ENCODE measurements at regions not wholly inside any gene's neighbourhood (a gene's known extent, or its start where the extent isn't known, plus 50 kb on each side); places are given as distances from the start of the nearest gene placed in this dataset.
A peak's percentile ranks its signal among the peaks of the same experiment; 100 is the strongest.

DNA sequence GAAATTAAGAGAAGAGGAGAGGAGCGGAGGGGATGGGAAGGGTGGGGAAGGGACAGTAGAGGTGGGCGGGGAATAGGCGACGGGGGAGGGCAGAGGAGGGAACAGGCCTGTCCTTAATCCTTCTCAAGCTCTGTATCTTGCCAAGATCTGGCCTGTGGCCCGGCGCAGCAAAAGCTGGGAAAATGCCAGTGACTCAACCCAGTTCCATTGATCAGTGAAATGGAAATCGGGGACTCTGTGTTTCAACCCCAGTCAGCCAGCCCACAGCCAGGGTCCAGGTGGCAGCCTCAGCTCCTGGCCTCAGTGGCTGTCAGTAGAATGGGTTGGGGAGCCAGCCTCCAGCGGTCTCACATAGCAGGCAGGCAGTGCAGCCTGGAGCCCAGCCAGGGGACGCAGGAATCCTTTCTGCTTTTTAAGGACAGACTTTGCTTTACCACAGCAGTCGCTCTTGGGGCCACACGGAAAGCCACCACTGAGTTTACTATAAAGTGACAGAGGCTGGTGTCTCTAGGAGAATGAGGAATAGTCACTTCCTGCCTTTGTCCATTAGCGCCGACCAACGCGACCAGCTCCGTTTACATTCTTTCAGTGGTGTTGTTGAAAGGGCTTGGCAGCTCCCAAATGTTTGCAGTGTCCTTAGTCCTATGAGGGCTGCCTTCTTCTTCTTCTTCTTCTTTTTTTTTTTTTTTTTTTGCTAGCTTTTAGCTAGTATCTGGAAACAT lies 128.0 kb downstream of the RIN2 start:
- ChIA-PET CTCF (interaction anchor here (0.7 to 2.2 kb wide), 7 partner anchors 10 to 198 kb away, joined by 3 to 9 read pairs (median 3); no protein-coding TSS in a partner anchor), POLR2A (no interaction called here)
- TF ChIP-seq, protein P1, sequence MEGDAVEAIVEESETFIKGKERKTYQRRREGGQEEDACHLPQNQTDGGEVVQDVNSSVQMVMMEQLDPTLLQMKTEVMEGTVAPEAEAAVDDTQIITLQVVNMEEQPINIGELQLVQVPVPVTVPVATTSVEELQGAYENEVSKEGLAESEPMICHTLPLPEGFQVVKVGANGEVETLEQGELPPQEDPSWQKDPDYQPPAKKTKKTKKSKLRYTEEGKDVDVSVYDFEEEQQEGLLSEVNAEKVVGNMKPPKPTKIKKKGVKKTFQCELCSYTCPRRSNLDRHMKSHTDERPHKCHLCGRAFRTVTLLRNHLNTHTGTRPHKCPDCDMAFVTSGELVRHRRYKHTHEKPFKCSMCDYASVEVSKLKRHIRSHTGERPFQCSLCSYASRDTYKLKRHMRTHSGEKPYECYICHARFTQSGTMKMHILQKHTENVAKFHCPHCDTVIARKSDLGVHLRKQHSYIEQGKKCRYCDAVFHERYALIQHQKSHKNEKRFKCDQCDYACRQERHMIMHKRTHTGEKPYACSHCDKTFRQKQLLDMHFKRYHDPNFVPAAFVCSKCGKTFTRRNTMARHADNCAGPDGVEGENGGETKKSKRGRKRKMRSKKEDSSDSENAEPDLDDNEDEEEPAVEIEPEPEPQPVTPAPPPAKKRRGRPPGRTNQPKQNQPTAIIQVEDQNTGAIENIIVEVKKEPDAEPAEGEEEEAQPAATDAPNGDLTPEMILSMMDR (IDR thresholded peaks at IDR 0.05; ENCODE audit: insufficient read depth, low read length, missing control alignments), result no peak
- no peak for DNase-seq (ENCODE audit: low read depth, low spot score)
- H3K4me3 ChIP-seq (ENCODE audit: low read depth, low read length), result no peak overlapping the region

DNA sequence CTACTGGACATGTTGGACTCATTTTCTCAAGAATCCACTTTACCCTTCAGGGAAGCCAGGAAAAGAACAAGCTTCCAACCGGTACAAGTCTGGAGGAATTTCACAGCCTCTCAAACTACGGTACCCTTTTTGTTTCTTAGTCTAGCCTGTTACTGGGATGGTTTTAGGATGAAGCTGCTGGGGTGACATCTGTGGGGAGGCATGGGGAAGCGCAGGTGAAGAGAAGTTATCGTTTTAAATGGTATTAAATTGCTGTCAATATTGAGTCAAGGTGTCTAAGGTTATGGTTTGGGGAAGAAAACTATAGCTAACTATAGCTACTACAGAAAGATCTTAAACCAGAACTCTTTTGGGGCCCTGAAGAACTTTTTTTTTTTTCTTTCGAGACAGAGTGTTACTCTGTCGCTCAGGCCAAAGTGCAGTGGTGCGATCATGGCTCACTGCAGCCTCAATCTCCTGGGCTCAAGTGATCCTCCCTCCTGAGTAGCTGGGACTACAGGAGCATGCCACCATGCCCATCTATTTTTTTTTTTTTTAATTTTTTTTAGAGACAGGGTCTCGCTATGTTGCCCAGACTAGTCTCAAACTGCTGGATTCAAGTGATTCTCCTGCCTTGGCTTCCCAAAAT lies 128.7 kb downstream of the RIN2 start:
- no peak overlapping the region for H3K4me3 ChIP-seq (ENCODE audit: low read depth, low read length)
- no peak for DNase-seq (ENCODE audit: low read depth, low spot score)
- ChIA-PET CTCF (interaction anchor here (0.7 to 2.2 kb wide), 6 partner anchors 11 to 128 kb away, joined by 3 to 9 read pairs (median 4); no protein-coding TSS in a partner anchor), POLR2A (no interaction called here)
- TF ChIP-seq, protein P1 (IDR thresholded peaks at IDR 0.05; ENCODE audit: insufficient read depth, low read length, missing control alignments), result no peak

GRCh38 chr20:19887556-19888268 lies 129.4 kb upstream of the NAA20 start:
- CTCF ChIA-PET, result interaction anchor here (1.5 to 2.2 kb wide), 3 partner anchors 60 to 127 kb away, joined by 4 to 9 read pairs (median 5); no protein-coding TSS in a partner anchor
- TF ChIP-seq, protein P1 (IDR thresholded peaks at IDR 0.05; ENCODE audit: insufficient read depth, low read length, missing control alignments), result no peak
- DNase-seq (ENCODE audit: low read depth, low spot score), result no peak
- POLR2A ChIA-PET, result no interaction called here
- no peak overlapping the region for H3K4me3 ChIP-seq (ENCODE audit: low read depth, low read length)

GRCh38 chr20:19888269-19888671 lies 128.9 kb upstream of the NAA20 start:
- ChIA-PET POLR2A (no interaction called here), CTCF (interaction anchor here (2.1 kb wide), 1 partner anchor 60 kb away, joined by 5 read pairs; no protein-coding TSS in a partner anchor)
- no peak for DNase-seq (ENCODE audit: low read depth, low spot score)

DNA sequence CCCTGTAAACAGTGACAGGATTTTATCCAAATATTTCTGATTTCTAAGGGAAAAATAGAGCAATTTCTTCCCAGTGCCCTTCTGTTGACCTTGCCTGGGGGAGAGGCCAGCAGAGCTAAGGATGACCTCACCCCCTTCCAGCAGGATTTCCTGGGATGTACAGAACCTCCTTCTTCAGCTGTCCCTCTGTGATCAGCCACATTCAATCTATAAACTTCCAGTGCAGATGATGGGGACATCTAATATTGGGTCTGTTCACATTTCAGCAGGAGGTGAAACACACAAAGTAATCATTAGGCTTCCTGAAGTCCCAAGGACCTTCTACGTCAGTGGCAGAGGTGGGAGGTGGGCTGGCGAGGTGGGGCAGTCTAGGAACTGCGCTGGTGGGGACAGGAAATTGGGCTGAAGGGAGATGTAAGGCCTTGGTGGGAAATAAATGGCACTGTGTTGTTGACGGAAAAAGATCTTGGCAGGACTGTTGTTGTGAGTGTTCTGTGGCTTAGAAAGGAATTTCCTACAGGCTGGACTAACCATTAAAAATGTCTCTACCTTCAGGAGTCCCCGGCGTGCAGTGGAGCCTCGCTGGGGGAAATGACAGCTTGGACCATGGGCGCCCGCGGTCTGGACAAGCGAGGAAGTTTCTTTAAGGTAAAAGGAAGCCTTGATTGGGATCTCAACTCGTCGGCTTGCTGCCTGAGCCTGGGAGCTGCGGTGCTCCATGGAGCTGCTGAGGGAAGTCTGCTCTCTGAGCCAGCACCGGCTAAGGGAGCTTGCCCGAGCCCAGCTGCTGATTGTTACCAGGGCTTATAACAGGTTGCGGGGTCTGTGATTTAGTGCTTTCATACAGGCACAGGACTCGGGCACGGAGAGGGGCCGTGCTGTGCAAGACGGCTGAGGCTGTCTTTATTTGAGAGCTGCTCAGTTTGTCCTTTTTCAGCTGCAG lies 127.9 kb upstream of the NAA20 start:
- peak overlapping the region; percentile 36 for H3K4me3 ChIP-seq (ENCODE audit: low read depth, low read length)
- ChIA-PET CTCF (interaction anchor here (0.7 to 1.3 kb wide), 3 partner anchors 43 to 105 kb away, joined by 3 to 4 read pairs (median 3); no protein-coding TSS in a partner anchor), POLR2A (interaction anchor here (0.8 to 1.2 kb wide), 3 partner anchors 85 to 104 kb away, joined by 3 to 5 read pairs (median 5); no protein-coding TSS in a partner anchor)
- TF ChIP-seq, protein P1 (IDR thresholded peaks at IDR 0.05; ENCODE audit: insufficient read depth, low read length, missing control alignments), result no peak
- no peak for DNase-seq (ENCODE audit: low read depth, low spot score)

More at GRCh38 chr20:19888269-19888671, 128.9 kb upstream of the NAA20 start:
- H3K4me3 ChIP-seq (ENCODE audit: low read depth, low read length), result no peak overlapping the region
- TF ChIP-seq, protein P1 (IDR thresholded peaks at IDR 0.05; ENCODE audit: insufficient read depth, low read length, missing control alignments), result no peak
